ENCODE measurements at regions not wholly inside any gene's neighbourhood (a gene's known extent, or its start where the extent isn't known, plus 50 kb on each side); places are given as distances from the start of the nearest gene placed in this dataset.

DNA sequence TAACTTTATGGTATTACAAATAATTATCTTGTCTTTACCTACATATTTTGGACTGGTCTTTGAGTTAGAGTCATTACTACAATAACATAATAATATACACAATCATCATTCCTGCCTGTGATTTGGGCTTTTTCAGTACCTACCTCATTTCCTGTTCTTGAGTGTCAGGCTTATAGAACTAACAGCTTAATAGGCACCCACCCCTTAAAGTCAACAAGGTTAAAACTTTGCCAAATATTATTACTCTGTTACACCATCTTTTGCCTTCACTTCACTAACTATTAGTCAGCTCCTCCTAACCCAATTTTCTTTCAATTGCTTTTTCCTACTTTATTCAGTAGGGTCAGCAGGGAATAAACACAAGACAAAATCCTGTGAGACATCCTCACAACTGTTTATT is 488.7 kb upstream of the AGTR1 start:
- Histone ChIP-seq H3K4me2 (ENCODE audit: low read depth, low read length, poor library complexity, severe bottlenecking) (no peak overlapping the region), H3K4me3 (ENCODE audit: low read length) (no peak overlapping the region), H2AFZ (ENCODE audit: low read length) (no peak overlapping the region), H3K79me2 (ENCODE audit: low read length) (no peaks in the 10 kb centered on the region), H3K9me2 (replicated peaks; ENCODE audit: insufficient read depth, low read length) (0 out of 2 replicates have a peak, but pooled peaks cover 3% of the 10 kb centered on the region), H3K4me1 (ENCODE audit: low read length) (no peaks in the 10 kb centered on the region), H3K9ac (ENCODE audit: low read length) (no peak overlapping the region), H3K27me3 (ENCODE audit: low read length) (no peaks in the 10 kb centered on the region), H3K36me3 (ENCODE audit: insufficient read depth, low read length) (no peaks in the 10 kb centered on the region), H3K27ac (ENCODE audit: low read length) (no peak overlapping the region), H3K9me3 (ENCODE audit: low read length) (no peaks in the 10 kb centered on the region), H4K20me1 (ENCODE audit: insufficient read depth, low read depth, low read length) (no peaks in the 10 kb centered on the region)
- DNase-seq: no peak

- DNase-seq: no peak
- no peaks in the 10 kb centered on the region for H3K4me1 ChIP-seq (ENCODE audit: low read length)
- H3K27ac ChIP-seq (ENCODE audit: low read length): no peak overlapping the region
- no peaks in the 10 kb centered on the region for H3K27me3 ChIP-seq (ENCODE audit: low read length)
- H2AFZ ChIP-seq (ENCODE audit: low read length): no peak overlapping the region
- H3K9ac ChIP-seq (ENCODE audit: low read length): no peak overlapping the region
- H4K20me1 ChIP-seq (ENCODE audit: insufficient read depth, low read depth, low read length): no peaks in the 10 kb centered on the region
- no peak overlapping the region for H3K4me2 ChIP-seq (ENCODE audit: low read depth, low read length, poor library complexity, severe bottlenecking)
- no peaks in the 10 kb centered on the region for H3K9me3 ChIP-seq (ENCODE audit: low read length)
- no peaks in the 10 kb centered on the region for H3K36me3 ChIP-seq (ENCODE audit: insufficient read depth, low read length)
- no peak overlapping the region for H3K4me3 ChIP-seq (ENCODE audit: low read length)
- H3K79me2 ChIP-seq (ENCODE audit: low read length): no peaks in the 10 kb centered on the region
- 0 out of 2 replicates have a peak, but pooled peaks cover 3% of the 10 kb centered on the region for H3K9me2 ChIP-seq (replicated peaks; ENCODE audit: insufficient read depth, low read length)
Measured at GRCh38 chr3:148211725-148212124, 486.0 kb upstream of the AGTR1 start.

DNA sequence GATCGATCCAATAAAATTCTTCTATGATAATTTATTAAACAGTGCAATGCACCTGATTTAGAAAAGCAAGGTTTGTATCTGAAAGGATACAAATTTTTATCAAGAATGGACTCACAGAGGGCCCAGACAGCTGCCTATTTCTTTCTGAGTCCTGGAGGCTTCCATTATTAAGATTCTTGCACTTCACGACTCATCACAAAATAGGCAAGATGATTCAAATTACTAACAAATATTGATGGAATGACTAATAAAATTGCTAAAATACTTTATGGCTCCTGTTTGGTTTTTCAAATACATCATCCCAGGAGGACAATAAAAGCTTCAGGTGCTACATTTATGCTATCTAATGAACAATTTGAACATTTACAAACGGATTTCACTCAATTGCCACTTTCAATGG is 483.0 kb upstream of the AGTR1 start:
- DNase-seq: no peak
- Histone ChIP-seq H3K4me3 (ENCODE audit: low read length) (no peak overlapping the region), H4K20me1 (ENCODE audit: insufficient read depth, low read depth, low read length) (no peaks in the 10 kb centered on the region)

DNA sequence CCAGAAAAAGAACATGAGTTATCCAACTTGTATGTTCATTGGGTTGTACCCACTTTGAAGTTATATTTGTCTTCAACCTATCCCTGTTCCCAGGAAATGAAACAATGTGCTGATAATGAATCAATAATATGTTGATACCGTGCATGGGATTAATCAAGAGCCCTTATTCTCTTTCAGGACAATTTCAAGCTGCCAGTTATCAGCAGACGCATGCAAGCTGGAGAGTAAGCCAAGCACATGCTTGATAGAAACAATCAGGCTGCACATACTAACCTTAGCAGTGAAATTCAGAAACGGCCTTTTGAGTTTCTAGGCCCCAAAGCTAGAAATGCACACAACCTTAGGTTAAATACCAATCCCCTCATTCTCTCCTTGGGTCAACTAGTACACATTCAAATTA is 480.4 kb upstream of the AGTR1 start:
- Histone ChIP-seq H3K4me3 (ENCODE audit: low read length) (no peak overlapping the region), H3K27ac (ENCODE audit: low read length) (no peak overlapping the region), H3K27me3 (ENCODE audit: low read length) (no peaks in the 10 kb centered on the region), H3K4me1 (ENCODE audit: low read length) (no peaks in the 10 kb centered on the region), H2AFZ (ENCODE audit: low read length) (no peak overlapping the region), H4K20me1 (ENCODE audit: insufficient read depth, low read depth, low read length) (no peaks in the 10 kb centered on the region), H3K9ac (ENCODE audit: low read length) (no peak overlapping the region), H3K9me2 (replicated peaks; ENCODE audit: insufficient read depth, low read length) (no peaks in the 10 kb centered on the region), H3K36me3 (ENCODE audit: insufficient read depth, low read length) (no peaks in the 10 kb centered on the region), H3K79me2 (ENCODE audit: low read length) (no peaks in the 10 kb centered on the region), H3K9me3 (ENCODE audit: low read length) (no peaks in the 10 kb centered on the region), H3K4me2 (ENCODE audit: low read depth, low read length, poor library complexity, severe bottlenecking) (no peak overlapping the region)
- DNase-seq: no peak

More for the DNA sequence above, 483.0 kb upstream of the AGTR1 start:
- Histone ChIP-seq H3K79me2 (ENCODE audit: low read length) (no peaks in the 10 kb centered on the region), H2AFZ (ENCODE audit: low read length) (no peak overlapping the region), H3K27me3 (ENCODE audit: low read length) (no peaks in the 10 kb centered on the region), H3K4me2 (ENCODE audit: low read depth, low read length, poor library complexity, severe bottlenecking) (no peak overlapping the region), H3K36me3 (ENCODE audit: insufficient read depth, low read length) (no peaks in the 10 kb centered on the region), H3K9me3 (ENCODE audit: low read length) (no peaks in the 10 kb centered on the region), H3K9ac (ENCODE audit: low read length) (no peak overlapping the region), H3K4me1 (ENCODE audit: low read length) (no peaks in the 10 kb centered on the region), H3K27ac (ENCODE audit: low read length) (no peak overlapping the region), H3K9me2 (replicated peaks; ENCODE audit: insufficient read depth, low read length) (0 out of 2 replicates have a peak, but pooled peaks cover 3% of the 10 kb centered on the region)

DNA sequence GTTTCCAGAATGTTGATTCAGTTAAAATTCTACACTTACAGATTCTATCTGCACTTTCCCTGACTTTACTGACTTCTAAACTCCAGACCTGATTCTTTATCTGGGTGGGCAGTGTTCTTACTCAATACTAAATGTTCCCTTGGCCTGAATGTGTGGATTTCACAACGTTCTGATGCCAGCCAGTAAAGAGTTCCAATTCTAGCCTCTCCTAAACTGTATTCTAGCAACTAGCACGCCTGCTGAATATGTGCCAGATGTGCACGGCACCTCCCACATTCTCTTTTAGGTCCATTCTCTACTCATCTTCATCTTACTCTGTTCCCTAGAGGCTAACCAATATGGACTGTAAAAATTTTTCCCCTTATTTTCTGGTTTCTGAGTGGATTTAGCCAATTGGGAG is 479.5 kb upstream of the AGTR1 start:
- H3K36me3 ChIP-seq (ENCODE audit: insufficient read depth, low read length): no peaks in the 10 kb centered on the region
- no peak overlapping the region for H3K4me2 ChIP-seq (ENCODE audit: low read depth, low read length, poor library complexity, severe bottlenecking)
- no peak for DNase-seq
- H4K20me1 ChIP-seq (ENCODE audit: insufficient read depth, low read depth, low read length): no peaks in the 10 kb centered on the region
- H3K9me3 ChIP-seq (ENCODE audit: low read length): no peaks in the 10 kb centered on the region
- no peaks in the 10 kb centered on the region for H3K4me1 ChIP-seq (ENCODE audit: low read length)
- no peaks in the 10 kb centered on the region for H3K27me3 ChIP-seq (ENCODE audit: low read length)
- H3K79me2 ChIP-seq (ENCODE audit: low read length): no peaks in the 10 kb centered on the region
- H3K9me2 ChIP-seq (replicated peaks; ENCODE audit: insufficient read depth, low read length): no peaks in the 10 kb centered on the region
- no peak overlapping the region for H3K9ac ChIP-seq (ENCODE audit: low read length)
- H3K4me3 ChIP-seq (ENCODE audit: low read length): no peak overlapping the region
- H3K27ac ChIP-seq (ENCODE audit: low read length): no peak overlapping the region
- H2AFZ ChIP-seq (ENCODE audit: low read length): no peak overlapping the region

GRCh38 chr3:148219999-148220398 is 477.7 kb upstream of the AGTR1 start:
- H3K9me3 ChIP-seq (ENCODE audit: low read length): no peaks in the 10 kb centered on the region
- no peak overlapping the region for H3K9ac ChIP-seq (ENCODE audit: low read length)
- H3K27me3 ChIP-seq (ENCODE audit: low read length): no peaks in the 10 kb centered on the region
- no peaks in the 10 kb centered on the region for H4K20me1 ChIP-seq (ENCODE audit: insufficient read depth, low read depth, low read length)
- no peaks in the 10 kb centered on the region for H3K79me2 ChIP-seq (ENCODE audit: low read length)
- H3K9me2 ChIP-seq (replicated peaks; ENCODE audit: insufficient read depth, low read length): no peaks in the 10 kb centered on the region
- no peak for DNase-seq
- no peak overlapping the region for H2AFZ ChIP-seq (ENCODE audit: low read length)
- H3K27ac ChIP-seq (ENCODE audit: low read length): no peak overlapping the region
- no peak overlapping the region for H3K4me3 ChIP-seq (ENCODE audit: low read length)
- no peaks in the 10 kb centered on the region for H3K4me1 ChIP-seq (ENCODE audit: low read length)
- no peaks in the 10 kb centered on the region for H3K36me3 ChIP-seq (ENCODE audit: insufficient read depth, low read length)
- H3K4me2 ChIP-seq (ENCODE audit: low read depth, low read length, poor library complexity, severe bottlenecking): no peak overlapping the region

DNA sequence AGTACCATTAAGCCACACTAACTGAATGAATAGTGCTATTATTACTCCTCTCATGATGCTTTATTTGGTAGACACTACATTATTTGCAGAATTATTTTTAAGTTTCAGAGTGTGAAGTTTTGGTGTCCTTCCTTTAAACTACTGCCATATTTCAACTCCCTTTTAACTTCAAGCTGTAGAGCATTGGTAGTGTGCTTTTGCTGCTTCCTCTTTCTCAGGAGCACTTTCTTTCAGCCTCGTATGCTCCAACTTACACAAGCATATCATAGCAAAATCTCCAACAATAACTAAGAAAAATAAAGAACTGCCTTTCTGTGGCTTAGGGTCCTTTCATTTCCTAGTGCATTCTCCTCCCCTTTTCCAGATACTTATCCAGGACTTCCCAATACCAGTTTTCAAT is 476.4 kb upstream of the AGTR1 start:
- Histone ChIP-seq H3K27me3 (ENCODE audit: low read length) (no peaks in the 10 kb centered on the region), H3K9me3 (ENCODE audit: low read length) (no peaks in the 10 kb centered on the region), H3K9me2 (replicated peaks; ENCODE audit: insufficient read depth, low read length) (no peaks in the 10 kb centered on the region), H4K20me1 (ENCODE audit: insufficient read depth, low read depth, low read length) (no peaks in the 10 kb centered on the region), H3K4me2 (ENCODE audit: low read depth, low read length, poor library complexity, severe bottlenecking) (no peak overlapping the region), H3K79me2 (ENCODE audit: low read length) (no peaks in the 10 kb centered on the region), H3K4me3 (ENCODE audit: low read length) (no peak overlapping the region), H2AFZ (ENCODE audit: low read length) (no peak overlapping the region), H3K4me1 (ENCODE audit: low read length) (no peaks in the 10 kb centered on the region), H3K9ac (ENCODE audit: low read length) (no peak overlapping the region), H3K27ac (ENCODE audit: low read length) (no peak overlapping the region), H3K36me3 (ENCODE audit: insufficient read depth, low read length) (no peaks in the 10 kb centered on the region)
- no peak for DNase-seq

DNA sequence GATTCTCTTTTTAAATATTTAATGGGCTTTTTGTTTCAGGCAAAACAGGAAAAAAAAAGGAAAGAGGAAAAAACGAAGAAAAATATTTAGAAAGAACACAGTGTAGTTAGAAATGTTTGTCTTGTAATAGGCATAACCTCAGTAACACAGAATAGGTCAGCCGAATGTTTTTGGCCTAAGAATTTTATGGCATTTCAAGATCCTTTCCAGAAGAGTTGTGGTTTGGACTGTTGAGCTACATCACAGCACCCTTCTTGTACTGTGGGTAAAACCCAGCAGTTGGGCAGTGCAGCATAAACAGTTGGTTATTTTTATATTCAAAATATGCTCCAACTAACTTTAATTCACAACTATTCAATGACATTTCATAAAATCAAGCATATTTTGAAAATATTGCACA is 474.4 kb upstream of the AGTR1 start:
- Histone ChIP-seq H3K27ac (ENCODE audit: low read length) (no peak overlapping the region), H3K4me3 (ENCODE audit: low read length) (no peak overlapping the region), H4K20me1 (ENCODE audit: insufficient read depth, low read depth, low read length) (no peaks in the 10 kb centered on the region), H2AFZ (ENCODE audit: low read length) (no peak overlapping the region), H3K79me2 (ENCODE audit: low read length) (no peaks in the 10 kb centered on the region), H3K9me2 (replicated peaks; ENCODE audit: insufficient read depth, low read length) (no peaks in the 10 kb centered on the region), H3K36me3 (ENCODE audit: insufficient read depth, low read length) (no peaks in the 10 kb centered on the region), H3K9ac (ENCODE audit: low read length) (no peak overlapping the region), H3K4me2 (ENCODE audit: low read depth, low read length, poor library complexity, severe bottlenecking) (no peak overlapping the region), H3K27me3 (ENCODE audit: low read length) (no peaks in the 10 kb centered on the region), H3K4me1 (ENCODE audit: low read length) (no peaks in the 10 kb centered on the region), H3K9me3 (ENCODE audit: low read length) (no peaks in the 10 kb centered on the region)
- DNase-seq: no peak

GRCh38 chr3:148226246-148226645 is 471.5 kb upstream of the AGTR1 start:
- no peaks in the 10 kb centered on the region for H3K27me3 ChIP-seq (ENCODE audit: low read length)
- H3K4me1 ChIP-seq (ENCODE audit: low read length): no peaks in the 10 kb centered on the region
- no peak overlapping the region for H3K27ac ChIP-seq (ENCODE audit: low read length)
- H3K4me2 ChIP-seq (ENCODE audit: low read depth, low read length, poor library complexity, severe bottlenecking): no peak overlapping the region
- no peak for DNase-seq
- no peaks in the 10 kb centered on the region for H4K20me1 ChIP-seq (ENCODE audit: insufficient read depth, low read depth, low read length)
- no peaks in the 10 kb centered on the region for H3K36me3 ChIP-seq (ENCODE audit: insufficient read depth, low read length)
- no peak overlapping the region for H3K9ac ChIP-seq (ENCODE audit: low read length)
- no peaks in the 10 kb centered on the region for H3K79me2 ChIP-seq (ENCODE audit: low read length)
- H2AFZ ChIP-seq (ENCODE audit: low read length): no peak overlapping the region
- H3K4me3 ChIP-seq (ENCODE audit: low read length): no peak overlapping the region
- no peaks in the 10 kb centered on the region for H3K9me2 ChIP-seq (replicated peaks; ENCODE audit: insufficient read depth, low read length)
- no peaks in the 10 kb centered on the region for H3K9me3 ChIP-seq (ENCODE audit: low read length)

All from Karpas-422 (cell line).